K562 (cell line): ENCODE measurements at regions not wholly inside any gene's neighbourhood (a gene's known extent, or its start where the extent isn't known, plus 50 kb on each side); places are given as distances from the start of the nearest gene placed in this dataset.
A peak's percentile ranks its signal among the peaks of the same experiment; 100 is the strongest.

Source experiments
- CAMTA2 ChIP-seq: fragments of 250-450 bp; sonication (Bioruptor Pico); conservative IDR thresholded peaks from 2 replicates; pipeline ENCODE4 v1.5.1; 2022
- CCAR2 ChIP-seq: fragments of 200-400 bp; formaldehyde crosslinking; IDR thresholded peaks from 2 replicates; pipeline ENCODE4 v1.6.1; 2017; ENCODE audit warnings: mild to moderate bottlenecking, low read depth, low read length
- CTCF ChIP-seq, 3 experiments: IDR thresholded peaks in 2 of 3; conservative IDR thresholded peaks in 1 of 3; 2 replicates each; pipeline ENCODE4 v1.5.1; 2011 to 2012; ENCODE audit warnings: low read length in 3 of 3, mild to moderate bottlenecking in 3 of 3, control low read depth in 2 of 3, improper control_type of control experiment in 1 of 3, inconsistent platforms in 1 of 3, low read depth in 1 of 3, mixed read lengths in 1 of 3, moderate library complexity in 1 of 3; ENCODE audit not compliant: insufficient read depth in 2 of 3
- HDAC1 ChIP-seq, 2 experiments: fragments of 450-650 bp; IDR thresholded peaks; 2 replicates each; pipeline ENCODE4 v1.6.1; 2016 to 2017; ENCODE audit warnings: inconsistent platforms in 1 of 2, mild to moderate bottlenecking in 1 of 2, moderate library complexity in 1 of 2
- HSF4 ChIP-seq: fragments of 250-450 bp; sonication (Bioruptor Pico); IDR thresholded peaks from 2 replicates; pipeline ENCODE4 v2.1.2; 2022; ENCODE audit warnings: mild to moderate bottlenecking, moderate library complexity, borderline replicate concordance
- IRF1 ChIP-seq: sonication (generic); formaldehyde crosslinking; IDR thresholded peaks from 2 replicates; pipeline ENCODE4 v1.8.0; 2022; ENCODE audit warnings: missing genetic modification reagents, mild to moderate bottlenecking, borderline replicate concordance
- JUNB ChIP-seq: fragments of 450-650 bp; formaldehyde crosslinking; conservative IDR thresholded peaks from 2 replicates; pipeline ENCODE4 v1.4.0; 2020; ENCODE audit warnings: mild to moderate bottlenecking
- L3MBTL2 ChIP-seq: fragments of 450-650 bp; IDR thresholded peaks from 2 replicates; pipeline ENCODE4 v1.6.1; 2016; ENCODE audit warnings: mild to moderate bottlenecking, moderate library complexity
- MYNN ChIP-seq, 2 experiments: sonication (generic); formaldehyde crosslinking in 1 of 2; IDR thresholded peaks; 2 replicates each; pipeline versions ENCODE4 v1.5.0 to v1.6.1; 2016 to 2020; ENCODE audit warnings: antibody characterized with exemption in 1 of 2, missing genetic modification reagents in 1 of 2
- NFE2 ChIP-seq: IDR thresholded peaks from 2 replicates; pipeline ENCODE4 v1.6.1; 2014; ENCODE audit warnings: antibody characterized with exemption, low read depth
- POLR2A ChIP-seq: fragments of 450-650 bp; conservative IDR thresholded peaks from 2 replicates; pipeline ENCODE4 v1.6.1; 2016
- RBFOX2 ChIP-seq: fragments of 200-400 bp; formaldehyde crosslinking; IDR thresholded peaks from 2 replicates; pipeline ENCODE4 v1.6.1; 2017; ENCODE audit warnings: low read depth, mild to moderate bottlenecking, low read length, moderate library complexity
- SAP30 ChIP-seq: fragments of 200-600 bp; sonication (generic); IDR thresholded peaks from 2 replicates; pipeline ENCODE4 v1.6.1; 2012; ENCODE audit warnings: borderline replicate concordance, low read depth, mild to moderate bottlenecking, moderate library complexity, low read length, control low read depth, inconsistent platforms; ENCODE audit not compliant: insufficient read depth, poor library complexity, severe bottlenecking
- SLC30A9 ChIP-seq: fragments of 250-450 bp; sonication (Bioruptor Pico); IDR thresholded peaks from 2 replicates; pipeline ENCODE4 v1.8.0; 2022; ENCODE audit warnings: mild to moderate bottlenecking, moderate library complexity
- ZNF224 ChIP-seq: sonication (generic); formaldehyde crosslinking; IDR thresholded peaks from 2 replicates; pipeline ENCODE4 v1.8.0; 2022; ENCODE audit warnings: mild to moderate bottlenecking, missing genetic modification reagents
- TF ChIP-seq, protein P1 (sequence below): fragments of 250-450 bp; sonication (Bioruptor Pico); IDR thresholded peaks from 2 replicates; pipeline ENCODE4 v1.6.1; 2021; ENCODE audit warnings: mild to moderate bottlenecking
- TF ChIP-seq, protein P2 (sequence below): fragments of 450-650 bp; conservative IDR thresholded peaks from 2 replicates; pipeline ENCODE4 v1.6.1; 2016; ENCODE audit warnings: missing genetic modification characterization, low read depth, mild to moderate bottlenecking, missing compliant biosample characterization, moderate library complexity
- TF ChIP-seq, protein P3 (sequence below): fragments of 450-650 bp; formaldehyde crosslinking; conservative IDR thresholded peaks from 2 replicates; pipeline ENCODE4 v1.4.0; 2022; ENCODE audit warnings: mild to moderate bottlenecking, missing genetic modification characterization

GRCh38 chr15:92809064-92809879 is 90.9 kb upstream of the CHD2 start (continued):
- TF ChIP-seq JUNB (CRISPR knock-in tag) (no peak), HDAC1 (IDR thresholded peaks at IDR 0.05) (peak in 1 of 2 experiments; percentile 69; a peak in 2 of 4 replicates), CTCF (IDR thresholded peaks at IDR 0.05 in 2 of 3, conservative IDR thresholded peaks at IDR 0.05 in 1 of 3; ENCODE audit: insufficient read depth in 2 of 3, low read depth in 1 of 3, low read length in 3 of 3) (peak; percentile 91 to 97 (median 96)), NFE2 (peak; percentile 31; the same call in 1 of the 2 replicates), IRF1 (no peak; the same call in 1 of the 2 replicates), SLC30A9 (CRISPR knock-in tag) (no peak), CAMTA2 (CRISPR knock-in tag) (0 out of 2 replicates have a peak, but pooled peaks have one; percentile 22), POLR2A (peak; percentile 87), L3MBTL2 (peak; percentile 93), CCAR2 (no peak), ZNF224 (CRISPR knock-in tag) (no peak), MYNN (IDR thresholded peaks at IDR 0.05) (peak; percentile 73; the same call in 1 of the 2 replicates), MYNN (CRISPR knock-in tag; IDR thresholded peaks at IDR 0.05) (no peak), SAP30 (peak; percentile 35), RBFOX2 (peak; percentile 97), HSF4 (CRISPR knock-in tag) (no peak)
- TF ChIP-seq, protein P1, sequence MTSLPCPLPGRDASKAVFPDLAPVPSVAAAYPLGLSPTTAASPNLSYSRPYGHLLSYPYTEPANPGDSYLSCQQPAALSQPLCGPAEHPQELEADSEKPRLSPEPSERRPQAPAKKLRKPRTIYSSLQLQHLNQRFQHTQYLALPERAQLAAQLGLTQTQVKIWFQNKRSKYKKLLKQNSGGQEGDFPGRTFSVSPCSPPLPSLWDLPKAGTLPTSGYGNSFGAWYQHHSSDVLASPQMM (CRISPR knock-in tag), result no peak
- TF ChIP-seq, protein P2, sequence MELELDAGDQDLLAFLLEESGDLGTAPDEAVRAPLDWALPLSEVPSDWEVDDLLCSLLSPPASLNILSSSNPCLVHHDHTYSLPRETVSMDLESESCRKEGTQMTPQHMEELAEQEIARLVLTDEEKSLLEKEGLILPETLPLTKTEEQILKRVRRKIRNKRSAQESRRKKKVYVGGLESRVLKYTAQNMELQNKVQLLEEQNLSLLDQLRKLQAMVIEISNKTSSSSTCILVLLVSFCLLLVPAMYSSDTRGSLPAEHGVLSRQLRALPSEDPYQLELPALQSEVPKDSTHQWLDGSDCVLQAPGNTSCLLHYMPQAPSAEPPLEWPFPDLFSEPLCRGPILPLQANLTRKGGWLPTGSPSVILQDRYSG (tag), result peak; percentile 92
- TF ChIP-seq, protein P3, sequence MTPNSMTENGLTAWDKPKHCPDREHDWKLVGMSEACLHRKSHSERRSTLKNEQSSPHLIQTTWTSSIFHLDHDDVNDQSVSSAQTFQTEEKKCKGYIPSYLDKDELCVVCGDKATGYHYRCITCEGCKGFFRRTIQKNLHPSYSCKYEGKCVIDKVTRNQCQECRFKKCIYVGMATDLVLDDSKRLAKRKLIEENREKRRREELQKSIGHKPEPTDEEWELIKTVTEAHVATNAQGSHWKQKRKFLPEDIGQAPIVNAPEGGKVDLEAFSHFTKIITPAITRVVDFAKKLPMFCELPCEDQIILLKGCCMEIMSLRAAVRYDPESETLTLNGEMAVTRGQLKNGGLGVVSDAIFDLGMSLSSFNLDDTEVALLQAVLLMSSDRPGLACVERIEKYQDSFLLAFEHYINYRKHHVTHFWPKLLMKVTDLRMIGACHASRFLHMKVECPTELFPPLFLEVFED (CRISPR knock-in tag), result no peak
